Posterior cingulate gyrus (tissue), 11 donors: ENCODE measurements at regions not wholly inside any gene's neighbourhood (a gene's known extent, or its start where the extent isn't known, plus 50 kb on each side); places are given as distances from the start of the nearest gene placed in this dataset.
A peak's percentile ranks its signal among the peaks of the same experiment; 100 is the strongest.
"Not testable (repeated sequence)": the region's sequence is repeated elsewhere in the genome, so short reads cannot be mapped to it uniquely, and the experiment has no call there.

Source experiments
- DNase-seq, 10 donors: peaks; one replicate each; pipeline versions ENCODE4 v3.0.0 to v3.0.0-alpha.2; 2020 to 2021; ENCODE audit warnings: mixed read lengths in 3 of 10
- intact Hi-C: fragments of 100-400 bp; cut with DNase I; formaldehyde crosslinking; loops from one replicate; pipeline ENCODE4 v1.15.1; 2023

- no peak for DNase-seq
- intact Hi-C loops, result no loop called here
These were observed 94.5 kb upstream of the CPM start for GRCh38 chr12:69027411-69027881.

- DNase-seq, result peak in 1 of 10 donors; percentile 51
- intact Hi-C loops, result no loop called here
These were observed 96.2 kb upstream of the CPM start for GRCh38 chr12:69028941-69029729.

GRCh38 chr12:69030321-69030720 lies 97.3 kb upstream of the CPM start:
- intact Hi-C loops, result no loop called here
- DNase-seq, result no peak

GRCh38 chr12:69036533-69036932 lies 103.6 kb upstream of the CPM start:
- intact Hi-C loops, result no loop called here
- DNase-seq, result no peak

- intact Hi-C loops, result no loop called here
- no peak for DNase-seq
These were observed 104.0 kb upstream of the CPM start for GRCh38 chr12:69036999-69037398.

GRCh38 chr12:69039911-69040310 lies 106.9 kb upstream of the CPM start:
- DNase-seq, result no peak
- intact Hi-C loops, result no loop called here

GRCh38 chr12:69042557-69042956 lies 109.6 kb upstream of the CPM start:
- intact Hi-C loops, result no loop called here
- no peak for DNase-seq

- DNase-seq, result no peak
- intact Hi-C loops, result no loop called here
These were observed 110.0 kb upstream of the CPM start for GRCh38 chr12:69042970-69043369.

GRCh38 chr12:69044887-69045286 lies 111.9 kb upstream of the CPM start:
- intact Hi-C loops, result no loop called here

GRCh38 chr12:69045430-69045829 lies 112.5 kb upstream of the CPM start:
- no peak for DNase-seq
- intact Hi-C loops, result no loop called here

More at GRCh38 chr12:69044887-69045286, 111.9 kb upstream of the CPM start:
- DNase-seq, result no peak

GRCh38 chr12:69046363-69046762 lies 113.4 kb upstream of the CPM start:
- intact Hi-C loops, result no loop called here
- no peak for DNase-seq

- DNase-seq, result no peak
These were observed 113.9 kb upstream of the CPM start for GRCh38 chr12:69046920-69047319.

GRCh38 chr12:69047990-69048389 lies 115.0 kb upstream of the CPM start:
- intact Hi-C loops, result no loop called here

More at GRCh38 chr12:69046920-69047319, 113.9 kb upstream of the CPM start:
- intact Hi-C loops, result no loop called here

GRCh38 chr12:69049855-69050254 lies 116.9 kb upstream of the CPM start:
- intact Hi-C loops, DNase-seq: not testable (repeated sequence)

More at GRCh38 chr12:69047990-69048389, 115.0 kb upstream of the CPM start:
- DNase-seq, result no peak

- intact Hi-C loops, result no loop called here
- no peak for DNase-seq
These were observed 119.8 kb upstream of the CPM start for GRCh38 chr12:69052613-69053408.

- intact Hi-C loops, result no loop called here
- no peak for DNase-seq
These were observed 121.5 kb upstream of the CPM start for GRCh38 chr12:69054343-69055056.

GRCh38 chr12:69055280-69055679 lies 122.3 kb upstream of the CPM start:
- DNase-seq, result no peak
- intact Hi-C loops, result no loop called here

- intact Hi-C loops, result no loop called here
- no peak for DNase-seq
These were observed 122.7 kb upstream of the CPM start for GRCh38 chr12:69055706-69056105.

- intact Hi-C loops, result no loop called here
- no peak for DNase-seq
These were observed 124.0 kb upstream of the CPM start for GRCh38 chr12:69056743-69057515.

- intact Hi-C loops, result no loop called here
- no peak for DNase-seq
These were observed 124.8 kb upstream of the CPM start for GRCh38 chr12:69057742-69058141.
